ENCODE measurements at regions not wholly inside any gene's neighbourhood (a gene's known extent, or its start where the extent isn't known, plus 50 kb on each side); places are given as distances from the start of the nearest gene placed in this dataset.

GRCh38 chr7:3168869-3169268 is 125.2 kb upstream of the CARD11 start:
- TF ChIP-seq POLR2A (IDR thresholded peaks at IDR 0.05) (no peak), CTCF (IDR thresholded peaks at IDR 0.05) (no peak)
